ENCODE measurements at regions not wholly inside any gene's neighbourhood (a gene's known extent, or its start where the extent isn't known, plus 50 kb on each side); places are given as distances from the start of the nearest gene placed in this dataset.
A peak's percentile ranks its signal among the peaks of the same experiment; 100 is the strongest.

DNA sequence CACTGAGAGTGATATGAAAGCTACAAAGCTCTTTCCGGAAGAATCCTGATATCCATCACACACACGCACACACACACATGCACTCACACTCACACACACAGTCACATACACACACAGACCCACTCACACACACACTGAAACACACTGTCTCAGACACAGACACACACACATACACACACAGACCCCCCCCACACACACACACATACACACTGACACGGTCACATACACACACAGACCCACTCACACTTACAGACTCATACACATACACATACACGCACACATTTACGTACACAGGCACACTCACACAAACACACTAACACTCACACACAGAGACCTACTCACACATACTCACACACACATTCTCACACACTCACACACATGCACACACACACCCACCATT, 58.6 kb downstream of the LIG4 start:
- no peak for DNase-seq

DNA sequence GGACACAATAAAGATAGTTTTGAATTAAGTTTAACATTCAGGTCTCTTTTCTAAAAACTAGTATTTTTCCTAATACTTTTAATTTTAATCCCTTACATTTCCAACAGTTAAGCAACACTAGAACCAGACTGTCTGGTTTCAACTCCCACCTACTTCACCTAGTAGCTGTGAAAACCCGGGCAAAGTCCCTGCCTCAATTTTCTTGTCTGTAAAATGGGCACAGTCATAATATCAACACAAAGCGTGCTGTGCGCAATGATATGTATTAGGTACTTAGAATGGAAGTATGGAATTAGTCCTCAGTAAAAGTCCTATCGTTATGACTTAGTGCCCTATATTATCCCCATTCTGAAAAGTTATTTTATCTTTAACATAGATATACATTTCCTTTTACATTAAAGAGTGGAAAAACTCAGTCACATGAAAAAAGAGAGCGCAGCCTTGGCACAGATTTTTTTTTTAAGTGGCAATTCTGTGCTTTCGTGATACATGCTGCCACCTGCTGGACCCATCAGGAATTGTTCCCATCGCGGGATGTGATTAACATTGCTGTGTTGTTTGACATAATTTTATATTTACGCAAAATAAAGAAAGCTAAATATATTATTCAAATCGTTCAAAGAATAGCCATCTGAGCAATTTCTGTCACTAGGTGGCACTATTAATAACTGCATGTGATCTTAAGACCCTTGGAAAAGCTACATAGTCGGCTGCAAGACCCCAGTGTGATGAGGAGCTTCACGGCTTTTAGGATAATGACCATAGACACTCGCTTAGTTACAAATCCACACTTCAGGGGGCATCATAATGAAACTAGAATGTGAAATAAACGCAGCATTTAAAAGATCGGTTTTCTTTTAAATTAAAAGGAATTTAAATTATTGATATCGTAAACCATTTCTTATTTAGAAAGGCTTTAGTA, 59.9 kb downstream of the LIG4 start:
- DNase-seq = peak; percentile 5

DNA sequence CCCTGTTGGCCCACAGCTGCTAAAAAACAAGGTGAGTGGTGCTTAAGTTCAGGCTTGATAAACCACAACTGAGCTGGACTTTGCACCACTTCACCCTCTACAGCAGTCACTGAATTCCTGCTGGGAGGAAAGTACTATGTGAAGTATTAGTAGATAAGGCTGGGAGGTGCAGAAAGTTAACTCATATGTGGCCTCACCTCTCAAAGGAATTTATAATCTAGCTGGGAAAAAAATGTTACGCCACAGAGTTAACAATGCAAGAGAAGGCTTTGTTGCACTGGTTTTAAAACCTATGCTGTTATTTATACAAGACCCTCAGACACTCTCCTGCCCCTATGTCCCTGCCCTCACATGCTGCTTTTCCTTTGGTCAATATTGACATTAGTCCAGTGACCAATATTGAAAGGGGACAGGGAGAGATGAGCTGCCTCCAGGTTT, 60.9 kb downstream of the LIG4 start:
- no peak for DNase-seq

DNA sequence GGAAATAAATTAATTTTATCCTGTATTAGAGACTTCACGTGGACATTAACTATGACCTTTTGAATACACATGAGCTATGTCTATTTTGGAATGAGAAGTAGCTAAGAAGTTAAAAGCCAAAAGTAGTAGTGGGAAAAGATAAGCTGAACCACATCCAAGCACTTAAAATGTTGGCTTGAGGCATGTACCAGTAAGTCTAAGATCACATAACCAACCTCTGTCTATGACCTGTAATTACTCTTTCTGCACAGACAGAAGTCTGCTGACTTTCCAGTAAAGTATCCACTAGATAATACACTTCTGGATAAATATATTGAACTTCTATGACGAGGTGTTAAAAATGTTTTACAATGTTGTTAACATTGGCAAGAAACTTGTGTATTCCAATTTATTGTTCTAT, 68.7 kb downstream of the LIG4 start:
- no peak for DNase-seq

DNA sequence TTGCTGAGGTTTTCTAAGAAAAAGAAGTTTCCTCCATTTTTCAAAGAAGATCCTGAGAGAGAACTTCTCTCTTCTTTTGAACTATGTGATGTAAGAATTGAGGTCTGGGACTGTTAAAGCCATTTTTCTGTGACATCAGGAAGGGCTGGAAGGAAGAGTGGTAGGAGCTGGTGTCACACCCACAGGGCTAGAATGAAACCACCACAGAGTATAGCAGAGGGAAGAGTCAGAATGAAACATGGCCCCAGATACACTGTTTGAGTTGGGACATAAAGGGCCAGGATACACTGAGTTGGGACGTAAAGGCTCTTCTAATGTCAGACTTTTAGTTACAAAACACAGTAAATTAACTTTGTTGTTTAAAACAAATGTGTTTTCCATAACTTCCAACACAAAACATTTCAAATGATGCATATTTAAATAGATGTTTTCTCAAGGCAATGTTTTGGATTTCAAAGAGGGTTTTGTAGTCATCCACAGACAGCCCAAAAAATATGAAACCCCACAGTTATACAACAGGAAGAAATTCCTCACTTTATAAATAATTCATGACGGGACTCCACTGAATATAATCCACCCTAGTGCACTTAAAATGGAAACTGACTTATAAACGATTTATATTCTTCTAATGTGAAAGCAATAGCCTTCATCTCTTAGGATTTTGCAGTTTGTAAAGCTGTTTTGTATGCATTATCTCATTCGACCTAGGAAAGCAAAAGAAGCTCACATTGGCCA, 72.5 kb downstream of the LIG4 start:
- no peak for DNase-seq

DNA sequence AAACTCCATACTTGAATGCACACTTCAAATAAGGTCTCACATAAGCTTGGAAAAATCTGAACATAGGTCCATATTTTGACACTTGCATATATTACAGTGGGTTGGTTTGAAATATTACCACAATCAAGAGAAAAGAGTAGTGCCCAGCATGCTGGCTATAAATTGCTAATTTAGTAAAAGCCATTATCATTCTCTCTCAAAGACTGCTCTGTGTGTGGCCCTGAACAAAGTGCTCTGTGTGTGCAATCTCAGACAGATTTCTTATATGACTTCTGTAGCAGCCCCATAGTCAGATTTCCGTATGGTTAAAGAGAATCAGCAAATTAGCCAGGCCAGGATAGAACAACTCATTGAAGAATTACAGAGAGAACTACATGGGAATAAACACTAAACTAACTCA, 78.2 kb downstream of the LIG4 start:
- DNase-seq = no peak

DNA sequence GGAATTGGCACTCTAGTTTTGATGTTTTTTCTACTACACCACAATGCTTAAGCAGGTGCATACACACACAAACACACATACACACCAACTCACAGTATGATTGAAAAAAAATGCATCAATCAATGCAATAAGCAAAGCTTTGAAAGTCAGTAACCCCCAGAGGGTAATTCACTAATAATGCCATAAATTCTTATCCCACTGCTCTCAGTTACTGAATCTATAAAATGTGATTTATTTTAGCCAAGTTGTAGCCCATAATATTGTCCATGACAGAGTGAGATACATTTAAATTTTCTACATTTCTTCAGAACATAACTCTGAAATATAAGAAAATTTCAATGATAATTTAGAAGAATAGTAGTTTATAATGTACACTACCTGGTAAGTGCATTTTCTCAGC, 87.9 kb downstream of the LIG4 start:
- DNase-seq = no peak

DNA sequence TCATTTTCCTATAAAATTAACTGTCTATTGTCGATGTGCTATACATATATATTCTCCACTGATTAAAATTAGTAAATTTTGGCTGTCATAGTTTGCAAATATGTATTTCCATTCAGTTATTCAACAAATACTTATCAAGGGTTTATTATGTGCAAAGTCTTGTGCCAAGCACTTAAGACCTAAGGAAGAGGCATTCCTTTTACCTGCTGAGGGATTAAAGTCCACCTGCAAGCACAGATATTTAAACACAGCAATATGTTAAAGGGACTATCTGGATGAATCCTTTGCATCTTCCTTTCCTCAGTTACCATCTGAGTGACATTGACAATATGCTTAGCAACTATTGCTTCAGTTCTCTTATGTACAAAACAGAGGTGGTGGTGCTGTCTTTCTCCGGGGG, 89.3 kb downstream of the LIG4 start:
- DNase-seq = no peak

DNA sequence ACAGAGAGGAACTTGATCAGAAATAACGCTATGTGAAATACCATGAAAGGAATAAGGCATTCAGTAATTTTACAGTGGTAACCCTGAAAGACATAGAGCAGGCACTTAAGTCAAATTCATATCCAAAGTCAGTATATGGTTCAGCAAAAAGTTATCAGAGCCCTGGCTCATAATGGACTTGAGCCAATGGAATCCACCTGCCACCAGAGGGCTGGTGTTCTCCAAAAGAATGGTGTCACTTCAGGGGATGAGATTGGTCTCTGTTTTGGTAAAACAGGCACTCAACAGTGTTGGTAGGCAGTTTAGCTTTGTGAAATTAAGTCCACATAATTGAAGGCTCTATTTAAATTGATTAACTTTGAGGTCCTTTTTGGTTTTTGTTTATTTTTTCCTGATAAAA, 93.9 kb downstream of the LIG4 start:
- DNase-seq = no peak

DNA sequence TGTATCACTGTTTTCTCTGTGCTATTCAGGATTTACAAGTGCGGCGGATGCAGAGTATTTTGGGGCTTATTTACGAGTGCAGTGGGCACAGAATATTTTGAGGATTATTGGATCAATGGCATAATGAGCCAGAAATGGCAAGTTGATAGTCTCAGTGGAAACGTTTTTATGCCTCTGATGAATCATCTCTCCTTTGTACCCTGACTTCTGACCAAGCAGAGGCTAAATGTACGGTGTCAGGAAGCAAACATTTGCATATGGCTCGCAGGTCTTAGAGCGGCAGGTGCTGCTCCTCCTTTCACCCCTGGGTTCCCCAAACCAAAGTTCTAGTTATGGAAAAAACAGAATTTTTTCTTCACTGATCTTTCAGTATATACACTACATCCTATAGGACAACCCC, 94.5 kb downstream of the LIG4 start:
- no peak for DNase-seq

DNA sequence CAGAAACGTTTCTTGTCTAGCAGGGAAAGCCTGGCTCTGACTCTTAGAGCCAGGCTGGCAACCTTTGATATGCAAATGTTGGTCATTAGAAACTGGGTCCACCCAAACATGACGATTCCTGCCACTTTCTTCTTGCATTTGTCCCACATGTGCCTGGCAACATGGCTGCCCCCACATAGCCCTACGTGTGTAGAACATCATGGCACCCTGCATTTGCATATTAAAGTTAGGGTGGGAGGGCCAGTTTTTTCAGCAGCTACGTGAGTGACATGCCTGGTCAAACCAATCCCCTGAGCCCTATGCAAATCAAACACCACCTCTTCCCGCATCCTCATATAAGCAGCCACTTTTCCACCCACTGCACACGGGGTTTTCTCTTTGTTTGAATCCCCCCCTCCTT, 95.0 kb downstream of the LIG4 start:
- no peak for DNase-seq

DNA sequence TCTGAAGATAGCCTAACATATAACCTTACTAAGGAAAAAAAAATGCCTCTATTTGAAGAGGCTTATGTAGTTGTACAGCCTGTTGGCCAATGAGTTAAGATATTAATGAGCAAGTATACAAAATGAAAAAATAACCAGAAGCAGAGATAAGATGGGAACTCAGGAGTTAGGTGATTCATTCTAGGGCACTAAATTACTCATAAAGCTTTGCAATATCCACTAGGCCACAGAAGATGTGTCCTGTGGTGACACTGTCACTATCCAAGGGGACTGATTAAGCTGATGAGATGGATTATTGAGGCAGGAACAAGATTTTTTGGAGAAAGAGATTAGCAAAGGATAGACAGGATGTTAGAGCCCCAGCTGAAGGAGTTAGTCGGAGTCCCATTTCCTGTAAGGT, 99.6 kb downstream of the LIG4 start:
- DNase-seq = no peak

DNA sequence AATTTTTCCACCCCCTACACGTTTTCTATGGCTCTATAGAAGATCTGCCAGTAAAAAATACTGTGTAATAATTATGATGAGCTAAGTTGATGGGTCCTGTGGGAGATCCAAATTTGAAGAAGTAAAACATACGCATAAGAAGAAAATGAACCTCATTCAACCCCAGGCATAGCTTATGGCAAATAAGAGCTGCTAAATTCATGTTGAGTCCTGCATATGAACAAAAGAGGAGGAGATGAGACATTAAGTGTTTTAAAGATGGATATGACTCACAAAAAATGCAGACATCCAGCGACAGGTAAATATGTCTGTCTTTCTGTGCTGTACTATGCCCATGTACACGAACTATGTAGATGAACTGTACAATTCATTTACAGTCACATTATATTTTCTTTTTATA, 101.9 kb downstream of the LIG4 start:
- no peak for DNase-seq

DNA sequence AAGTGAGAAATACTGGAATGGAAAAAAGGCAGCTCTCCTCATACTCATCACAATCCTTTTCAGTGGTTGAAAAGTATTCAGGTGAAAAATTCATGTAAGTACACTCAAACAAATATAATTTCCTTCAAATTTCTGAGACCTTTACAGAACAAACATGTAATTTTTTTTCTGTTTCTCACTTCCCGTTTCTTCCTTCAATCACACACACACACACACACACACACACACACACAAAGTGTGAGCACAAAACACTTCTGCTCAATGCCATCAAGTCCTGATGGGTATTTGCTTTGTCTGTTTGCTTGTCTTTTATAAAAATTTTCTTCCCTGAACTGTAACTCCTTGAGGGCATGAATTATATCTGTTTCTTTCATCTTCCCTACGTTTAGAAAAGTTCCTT, 110.6 kb downstream of the LIG4 start:
- DNase-seq = no peak

DNA sequence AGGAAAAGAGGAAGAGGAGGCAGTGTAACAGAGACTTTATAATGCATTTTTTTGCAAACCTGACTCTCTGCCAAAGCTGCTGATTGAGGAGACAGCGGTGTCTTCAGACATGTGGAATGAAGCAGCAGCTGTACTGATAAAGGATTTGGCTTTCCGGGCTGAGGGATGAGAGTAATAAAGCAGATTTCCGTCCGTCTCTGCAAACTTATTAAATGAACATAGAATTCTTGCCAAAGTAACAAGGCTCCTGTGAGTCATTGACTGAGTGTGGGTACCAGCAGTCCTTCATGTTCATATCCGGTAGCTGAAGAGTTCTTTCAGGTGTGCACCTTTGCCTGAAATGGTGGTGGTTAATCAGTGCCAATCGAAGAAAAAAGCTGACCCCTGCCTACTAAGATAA, 112.6 kb downstream of the LIG4 start:
- DNase-seq = no peak

DNA sequence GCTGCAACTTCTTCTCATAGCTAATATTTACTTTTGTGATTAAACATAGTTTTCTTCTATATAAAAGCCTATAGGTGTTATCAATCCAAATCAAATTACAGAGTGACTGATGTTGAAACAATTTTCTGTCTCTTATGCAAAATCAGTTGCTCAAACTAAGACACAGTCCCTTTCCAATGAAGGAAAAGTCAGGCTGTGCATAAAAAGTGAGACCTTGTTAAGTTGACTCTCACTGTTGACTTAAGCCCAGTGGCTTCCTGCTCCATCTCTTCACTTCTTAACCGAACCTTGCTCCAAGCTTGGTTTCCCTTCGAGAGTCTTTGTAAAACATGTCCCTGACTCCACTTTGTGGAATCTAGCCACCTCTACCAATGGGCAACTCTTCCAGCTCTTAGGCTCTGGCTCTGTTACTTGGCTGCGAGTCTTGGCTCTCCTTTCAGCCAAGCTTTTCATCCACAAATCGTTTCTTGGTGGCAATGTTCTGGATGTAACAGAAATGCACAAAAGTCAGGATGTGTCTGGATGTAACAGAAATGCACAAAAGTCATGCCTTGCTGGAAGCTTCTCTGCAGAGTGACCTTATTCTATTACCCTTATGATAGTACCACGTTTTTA, 118.9 kb downstream of the LIG4 start:
- DNase-seq = no peak

DNA sequence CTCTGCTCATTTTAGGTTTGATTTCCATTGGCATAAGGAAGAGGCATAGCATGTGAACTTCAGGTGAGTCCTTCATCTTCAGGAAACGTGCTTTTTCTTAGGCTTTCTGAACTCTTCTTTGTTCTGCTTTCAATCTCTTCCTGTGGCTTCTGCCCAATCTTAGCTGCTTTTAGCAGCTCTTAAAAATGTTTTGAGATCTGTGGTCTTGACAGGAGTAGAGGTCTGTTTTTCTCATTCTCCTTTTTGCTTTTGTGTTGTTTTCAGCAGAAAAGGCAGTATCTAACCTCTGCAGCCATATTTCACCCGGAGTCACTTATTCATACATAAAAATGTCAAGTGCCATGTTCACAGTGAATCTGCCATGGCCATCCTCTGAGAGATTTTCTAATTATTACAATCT, 120.3 kb downstream of the LIG4 start:
- no peak for DNase-seq

DNA sequence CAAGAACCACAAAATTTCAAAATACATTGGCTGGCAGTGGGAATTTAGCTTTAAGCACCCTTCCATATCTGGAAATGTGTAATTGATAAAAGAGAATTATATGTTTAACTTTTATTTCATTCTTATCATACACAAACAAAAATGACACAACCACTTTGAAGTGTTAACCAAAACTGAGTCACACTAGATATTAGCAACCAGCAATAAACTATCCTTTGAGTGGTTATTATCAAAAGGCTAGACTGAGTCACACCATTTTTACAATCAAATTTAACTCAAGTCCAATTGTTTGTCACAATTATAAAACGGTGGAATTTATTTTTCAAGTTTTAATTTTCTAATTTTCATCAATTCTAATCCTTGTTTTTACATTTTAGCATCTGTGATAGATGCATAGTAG, 121.7 kb downstream of the LIG4 start:
- DNase-seq = no peak

DNA sequence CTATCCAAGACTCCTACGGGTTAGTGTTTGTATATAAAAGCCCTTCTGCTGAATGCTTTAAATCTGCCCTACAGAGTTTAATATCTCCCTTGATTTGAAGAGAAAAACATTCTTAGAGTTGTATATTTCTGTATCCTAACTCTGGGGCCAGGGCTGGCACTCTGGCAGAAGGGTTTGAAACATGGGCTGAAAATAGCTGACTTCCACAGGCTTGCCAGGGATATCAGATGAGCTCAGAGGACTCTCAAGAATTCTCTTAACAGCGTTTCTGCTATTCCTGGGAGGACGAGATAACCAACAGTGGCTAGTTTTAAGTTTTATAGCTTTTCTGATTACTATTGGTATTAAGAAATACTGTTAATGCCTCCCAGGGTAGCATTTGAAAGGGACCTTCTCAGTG, 127.5 kb downstream of the LIG4 start:
- DNase-seq = no peak

DNA sequence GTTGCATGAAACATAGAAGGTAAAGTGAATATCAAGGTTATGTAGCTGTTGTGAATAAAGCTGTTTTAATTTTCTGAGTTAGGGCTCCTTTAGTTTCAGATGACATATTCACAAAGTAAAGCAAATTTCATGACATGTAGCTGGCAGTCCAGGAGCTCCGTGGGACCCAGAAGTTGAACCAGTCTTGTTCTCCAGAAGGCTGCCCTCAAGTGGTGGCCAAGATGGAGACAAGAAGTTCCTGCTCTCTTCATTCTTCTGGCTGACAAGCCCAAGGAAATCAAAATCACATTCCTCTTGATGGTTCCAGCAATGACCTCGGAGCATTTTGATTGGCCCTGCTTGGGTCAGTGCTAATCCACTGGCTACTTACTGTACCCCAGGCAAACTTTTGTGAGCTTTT, 128.7 kb downstream of the LIG4 start:
- DNase-seq = no peak

DNA sequence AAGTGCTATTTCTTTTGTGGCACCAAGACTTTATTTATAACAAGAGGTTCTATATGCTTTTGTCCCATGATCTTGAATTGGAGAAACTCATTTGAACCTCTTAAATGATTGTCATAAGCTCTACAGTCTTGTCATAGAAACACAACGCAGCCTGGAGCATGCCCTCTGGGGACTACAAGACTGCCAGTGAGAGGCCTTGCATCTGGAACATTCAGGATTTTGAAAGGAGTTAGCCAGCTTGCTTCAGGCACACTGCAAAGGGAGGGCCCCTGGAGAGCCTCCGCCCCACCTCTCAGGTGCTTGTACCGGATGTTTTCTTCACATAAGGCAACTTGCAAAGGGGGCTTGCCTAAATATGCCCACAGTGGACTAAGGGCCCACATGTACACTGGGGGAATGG, 130.5 kb downstream of the LIG4 start:
- DNase-seq = no peak

DNA sequence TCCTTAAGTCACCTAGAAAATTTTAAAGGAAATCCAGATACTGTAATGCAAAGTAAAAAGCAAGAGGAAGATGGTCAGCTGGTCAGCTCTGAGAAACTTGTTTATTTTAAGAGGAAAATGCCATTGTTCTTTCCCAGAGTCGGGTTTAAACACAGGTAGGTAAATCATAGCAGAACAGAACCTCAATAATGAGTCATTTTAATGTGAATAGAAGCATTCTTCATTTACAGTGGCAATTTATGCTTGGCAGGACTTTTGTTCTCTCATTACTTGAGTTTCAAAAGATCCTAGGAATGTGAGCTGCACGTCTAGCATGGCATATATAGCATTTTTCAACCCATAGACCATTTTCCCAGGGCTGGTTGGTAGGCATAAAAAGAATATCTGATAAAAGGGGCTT, 132.3 kb downstream of the LIG4 start:
- DNase-seq = no peak

DNA sequence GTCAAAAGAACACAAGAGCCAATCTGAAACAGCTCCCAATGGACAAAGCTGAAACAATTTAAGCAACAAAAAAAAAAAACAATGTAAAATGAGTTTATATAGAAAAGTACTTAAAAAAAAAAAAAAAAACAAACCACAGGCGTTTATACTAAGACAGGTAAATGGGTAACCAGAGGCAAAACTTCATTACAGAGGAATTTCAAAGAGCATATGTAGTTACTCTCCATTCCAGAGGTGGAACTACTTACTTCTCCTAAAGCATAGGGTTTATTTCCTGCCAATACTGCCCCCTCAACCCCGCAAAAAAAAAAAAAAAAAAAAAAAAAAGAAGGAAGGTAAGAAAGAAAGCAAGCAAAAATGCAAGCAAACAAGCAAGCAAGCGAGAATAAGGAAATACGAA, 132.9 kb downstream of the LIG4 start:
- no peak for DNase-seq

DNA sequence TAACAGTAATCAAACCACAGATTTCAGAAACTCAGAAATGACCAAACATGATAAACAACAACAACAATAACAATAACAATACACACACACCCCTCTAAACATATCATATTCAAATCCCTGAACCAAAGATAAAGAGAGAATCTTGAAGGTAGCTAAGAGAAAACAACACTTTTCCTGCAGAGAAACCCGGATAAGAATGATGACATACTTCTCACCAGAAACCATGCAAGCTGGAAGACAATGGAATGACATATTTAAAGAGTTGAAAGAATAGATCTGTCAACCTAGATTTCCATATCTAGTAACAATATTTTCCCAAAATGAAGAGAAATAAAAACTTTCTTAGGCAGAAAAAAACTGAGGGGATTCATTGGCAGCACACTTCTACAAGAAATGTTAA, 138.1 kb downstream of the LIG4 start:
- DNase-seq = no peak
